ENCODE measurements at regions not wholly inside any gene's neighbourhood (a gene's known extent, or its start where the extent isn't known, plus 50 kb on each side); places are given as distances from the start of the nearest gene placed in this dataset.

DNA sequence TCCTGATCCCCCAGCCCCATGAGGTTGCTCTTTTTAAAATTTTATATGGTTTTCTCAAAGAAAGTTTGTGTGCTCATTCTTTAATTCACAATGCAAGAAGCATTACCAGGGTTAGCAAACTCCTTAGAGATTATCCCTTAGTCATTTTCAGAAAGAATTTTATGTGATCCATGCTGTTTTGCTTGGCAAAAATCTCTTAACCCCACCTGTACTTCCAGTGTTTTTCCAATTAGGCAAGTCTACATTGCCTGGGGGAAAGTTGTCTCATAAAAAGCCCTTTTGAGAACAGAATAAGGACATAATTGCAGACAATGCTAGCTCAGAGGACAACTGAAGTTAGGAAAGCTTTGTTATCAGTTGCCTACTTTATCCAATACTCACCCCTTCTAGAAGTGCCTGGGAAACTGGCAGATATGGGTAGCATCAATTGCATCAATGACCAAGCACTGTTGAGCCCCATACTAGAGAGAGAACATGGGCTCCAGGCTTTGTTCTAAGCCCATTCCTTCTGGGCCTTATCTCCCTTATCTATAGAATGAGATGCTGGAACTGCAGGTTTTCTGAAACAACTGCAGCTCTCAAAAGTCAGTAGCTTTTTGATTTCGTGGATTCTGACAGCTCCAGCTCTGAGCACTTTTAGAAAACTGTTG, 265.9 kb upstream of the SPHKAP start:
- TF ChIP-seq POLR2A (IDR thresholded peaks at IDR 0.05; ENCODE audit: low read length) (no peak), GATA1 (IDR thresholded peaks at IDR 0.05; ENCODE audit: low read depth, low read length) (no peak)
